Suprapubic skin (tissue), 4 donors: ENCODE measurements at regions not wholly inside any gene's neighbourhood (a gene's known extent, or its start where the extent isn't known, plus 50 kb on each side); places are given as distances from the start of the nearest gene placed in this dataset.

ENCODE experiments used
- CTCF ChIP-seq, 2 donors: fragments of 200-600 bp in 1 of 2; fragments of 450-650 bp in 1 of 2; sonication (generic) in 1 of 2; IDR thresholded peaks; one replicate each; pipeline ENCODE4 v1.5.1; 2016 to 2019; ENCODE audit warnings: antibody characterized with exemption in 2 of 2, mild to moderate bottlenecking in 1 of 2, moderate library complexity in 1 of 2
- EP300 ChIP-seq: sonication (generic); formaldehyde crosslinking; IDR thresholded peaks from one replicate; pipeline ENCODE4 v1.6.1; 2017; ENCODE audit warnings: antibody characterized with exemption
- POLR2A ChIP-seq, 2 donors: fragments of 450-650 bp; IDR thresholded peaks; one replicate each; pipeline ENCODE4 v1.6.1; 2017; ENCODE audit warnings: antibody characterized with exemption in 2 of 2, mild to moderate bottlenecking in 2 of 2, moderate library complexity in 2 of 2
- POLR2AphosphoS5 ChIP-seq, 3 donors: sonication (generic); formaldehyde crosslinking; IDR thresholded peaks; one replicate each; pipeline ENCODE4 v1.6.1; 2017; ENCODE audit warnings: antibody characterized with exemption in 3 of 3

DNA sequence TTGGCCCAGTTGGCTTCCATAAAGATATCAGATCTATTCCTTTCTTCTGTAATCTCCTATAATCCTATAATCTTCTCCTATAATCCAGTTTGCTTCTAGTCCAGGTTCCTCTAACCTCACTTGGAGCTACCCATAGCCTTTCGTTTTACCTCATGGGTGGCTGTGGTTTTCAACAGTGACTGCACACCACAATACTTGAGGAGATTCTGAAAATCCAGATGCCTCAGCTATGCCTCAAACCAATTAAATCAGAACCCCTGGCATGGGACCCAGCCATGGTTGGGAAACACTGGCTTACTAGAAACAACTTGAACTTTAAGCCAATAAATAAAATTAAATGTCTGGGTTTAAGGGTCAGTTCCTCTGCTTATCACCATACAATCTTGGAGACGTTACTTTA is 86.1 kb upstream of the NTRK3 start:
- no peak for TF ChIP-seq CTCF (IDR thresholded peaks at IDR 0.05)
- no peak for TF ChIP-seq POLR2A (IDR thresholded peaks at IDR 0.05)
- TF ChIP-seq EP300: no peak
- no peak for TF ChIP-seq POLR2AphosphoS5 (IDR thresholded peaks at IDR 0.05)
